ENCODE measurements at regions not wholly inside any gene's neighbourhood (a gene's known extent, or its start where the extent isn't known, plus 50 kb on each side); places are given as distances from the start of the nearest gene placed in this dataset.
"Not testable (repeated sequence)": the region's sequence is repeated elsewhere in the genome, so short reads cannot be mapped to it uniquely, and the experiment has no call there.

- TF ChIP-seq CTCF (IDR thresholded peaks at IDR 0.05; ENCODE audit: low read depth, low read length), result no peak
- DNase-seq (ENCODE audit: low read depth in 1 of 2, low spot score in 1 of 2), result no peak
- Histone ChIP-seq H3K36me3 (no peaks in the 10 kb centered on the region), H3K27ac (no peak overlapping the region), H3K4me1 (ENCODE audit: low read depth) (no peaks in the 10 kb centered on the region), H3K9me3 (ENCODE audit: low read depth) (no peaks in the 10 kb centered on the region), H3K4me3 (no peak overlapping the region), H3K27me3 (no peaks in the 10 kb centered on the region)
Observed at GRCh38 chr6:99668036-99668705, 61.5 kb downstream of the PRDM13 start.

- Histone ChIP-seq H3K4me1 (ENCODE audit: low read depth) (no peaks in the 10 kb centered on the region), H3K27me3 (no peaks in the 10 kb centered on the region), H3K36me3 (no peaks in the 10 kb centered on the region), H3K9me3 (ENCODE audit: low read depth) (no peaks in the 10 kb centered on the region), H3K4me3 (no peak overlapping the region), H3K27ac (no peak overlapping the region)
- DNase-seq (ENCODE audit: low read depth in 1 of 2, low spot score in 1 of 2), result no peak
- TF ChIP-seq CTCF (IDR thresholded peaks at IDR 0.05; ENCODE audit: low read depth, low read length), result no peak
Observed at GRCh38 chr6:99689916-99690685, 83.5 kb downstream of the PRDM13 start.

- not testable (repeated sequence) for H3K4me3 ChIP-seq; H3K4me1 ChIP-seq (ENCODE audit: low read depth); H3K27me3 ChIP-seq; H3K27ac ChIP-seq; H3K9me3 ChIP-seq (ENCODE audit: low read depth); H3K36me3 ChIP-seq; DNase-seq (ENCODE audit: low read depth in 1 of 2, low spot score in 1 of 2)
Observed at GRCh38 chr6:99702287-99702686, 95.7 kb downstream of the PRDM13 start.

- Histone ChIP-seq H3K4me3 (no peak overlapping the region), H3K27me3 (no peaks in the 10 kb centered on the region), H3K27ac (no peak overlapping the region), H3K9me3 (ENCODE audit: low read depth) (no peaks in the 10 kb centered on the region), H3K36me3 (no peaks in the 10 kb centered on the region), H3K4me1 (ENCODE audit: low read depth) (no peaks in the 10 kb centered on the region)
- no peak for TF ChIP-seq CTCF (IDR thresholded peaks at IDR 0.05; ENCODE audit: low read depth, low read length)
- no peak for DNase-seq (ENCODE audit: low read depth in 1 of 2, low spot score in 1 of 2)
Observed at GRCh38 chr6:99709062-99709461, 102.4 kb downstream of the PRDM13 start.

GRCh38 chr6:99711302-99711701 lies 104.7 kb downstream of the PRDM13 start:
- Histone ChIP-seq H3K4me1 (ENCODE audit: low read depth) (no peaks in the 10 kb centered on the region), H3K4me3 (no peak overlapping the region), H3K36me3 (no peaks in the 10 kb centered on the region), H3K27ac (no peak overlapping the region), H3K27me3 (no peaks in the 10 kb centered on the region), H3K9me3 (ENCODE audit: low read depth) (no peaks in the 10 kb centered on the region)
- no peak for DNase-seq (ENCODE audit: low read depth in 1 of 2, low spot score in 1 of 2)
- no peak for TF ChIP-seq CTCF (IDR thresholded peaks at IDR 0.05; ENCODE audit: low read depth, low read length)

- TF ChIP-seq CTCF (IDR thresholded peaks at IDR 0.05; ENCODE audit: low read depth, low read length), result no peak
- Histone ChIP-seq H3K4me3 (no peak overlapping the region), H3K36me3 (no peaks in the 10 kb centered on the region)
Observed at GRCh38 chr6:99711925-99712324, 105.3 kb downstream of the PRDM13 start.

More at GRCh38 chr6:99711925-99712324, 105.3 kb downstream of the PRDM13 start:
- H3K27ac ChIP-seq, result no peak overlapping the region
- no peaks in the 10 kb centered on the region for H3K4me1 ChIP-seq (ENCODE audit: low read depth)
- DNase-seq (ENCODE audit: low read depth in 1 of 2, low spot score in 1 of 2), result no peak
- no peaks in the 10 kb centered on the region for H3K9me3 ChIP-seq (ENCODE audit: low read depth)
- H3K27me3 ChIP-seq, result no peaks in the 10 kb centered on the region

Measured in cardiac muscle cell (in vitro differentiated cells and primary cell).